Amygdala (tissue), 56 donors: ENCODE measurements at regions not wholly inside any gene's neighbourhood (a gene's known extent, or its start where the extent isn't known, plus 50 kb on each side); places are given as distances from the start of the nearest gene placed in this dataset.
"Not testable (repeated sequence)": the region's sequence is repeated elsewhere in the genome, so short reads cannot be mapped to it uniquely, and the experiment has no call there.

Experiments
- DNase-seq, 56 donors: peaks; one replicate each; lab custom pipeline; 2025; lab: John Stamatoyannopoulos, UW

DNA sequence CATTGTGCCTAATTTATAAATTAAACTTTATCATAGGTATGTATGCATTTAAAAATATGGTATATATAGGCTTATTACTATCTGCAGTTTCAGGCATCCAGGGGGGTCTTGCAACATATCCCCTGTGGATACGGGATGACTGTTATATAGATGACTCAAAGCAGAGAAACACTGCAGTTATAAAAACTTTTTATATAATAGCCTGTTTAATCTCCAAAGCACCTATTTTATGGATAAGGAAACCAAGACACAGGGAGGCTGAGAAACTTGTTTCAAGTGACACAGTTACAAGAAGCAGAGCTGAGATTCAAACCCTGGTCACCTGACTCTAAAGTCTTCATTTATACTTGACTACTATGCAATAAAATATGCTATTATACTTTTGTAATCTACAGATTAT lies 897.7 kb downstream of the KCNA4 start:
- DNase-seq, result no peak

- DNase-seq, result no peak
Measured at GRCh38 chr11:29100967-29101366, 915.9 kb downstream of the KCNA4 start.

DNA sequence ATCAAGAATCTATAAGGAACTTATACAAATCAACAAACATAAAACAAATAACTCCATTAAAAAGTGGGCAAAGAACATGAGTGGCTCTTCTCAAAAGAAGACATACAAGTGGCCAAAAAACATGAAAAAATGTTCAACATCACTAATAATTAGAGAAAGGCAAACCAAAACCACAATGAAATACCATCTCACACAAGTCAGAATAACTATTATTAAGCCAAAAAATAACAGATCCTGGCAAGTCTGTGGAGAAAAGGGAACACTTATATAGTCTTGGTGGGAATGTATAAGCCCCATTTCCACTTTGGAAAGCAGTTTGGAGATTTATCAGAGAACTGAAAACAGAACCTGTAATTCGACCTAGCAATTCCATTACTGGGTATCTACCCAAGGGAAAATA lies 921.0 kb downstream of the KCNA4 start:
- no peak for DNase-seq

GRCh38 chr11:29093416-29094120 lies 923.3 kb downstream of the KCNA4 start:
- no peak for DNase-seq

GRCh38 chr11:29087200-29087812 lies 929.5 kb downstream of the KCNA4 start:
- DNase-seq, result no peak

DNA sequence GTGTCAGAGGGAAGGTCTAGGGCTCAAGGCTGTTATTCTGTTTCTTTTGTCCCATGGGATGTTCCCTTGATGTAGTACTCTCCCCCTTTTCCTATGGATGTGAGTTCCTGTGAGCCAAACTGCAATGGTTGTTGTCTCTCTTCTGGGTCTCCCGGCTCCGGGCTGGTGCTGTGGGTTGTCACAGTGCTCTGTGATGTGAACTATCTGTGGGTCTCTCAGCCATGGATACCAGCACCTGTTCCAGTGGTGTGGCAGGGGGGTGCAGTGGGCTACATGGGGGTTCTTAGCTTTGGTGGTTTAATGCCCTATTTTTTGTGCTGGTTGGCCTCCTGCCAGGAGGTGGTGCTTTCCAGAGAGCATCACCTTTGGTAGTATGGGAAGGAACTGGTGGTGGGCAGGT lies 941.1 kb downstream of the KCNA4 start:
- DNase-seq, result no peak

GRCh38 chr11:29063630-29064361 lies 953.0 kb downstream of the KCNA4 start:
- no peak for DNase-seq

- DNase-seq, result no peak
Measured at GRCh38 chr11:29061452-29061851, 953.3 kb downstream of the METTL15 start.

- DNase-seq, result not testable (repeated sequence)
Measured at GRCh38 chr11:29056487-29056886, 948.3 kb downstream of the METTL15 start.

DNA sequence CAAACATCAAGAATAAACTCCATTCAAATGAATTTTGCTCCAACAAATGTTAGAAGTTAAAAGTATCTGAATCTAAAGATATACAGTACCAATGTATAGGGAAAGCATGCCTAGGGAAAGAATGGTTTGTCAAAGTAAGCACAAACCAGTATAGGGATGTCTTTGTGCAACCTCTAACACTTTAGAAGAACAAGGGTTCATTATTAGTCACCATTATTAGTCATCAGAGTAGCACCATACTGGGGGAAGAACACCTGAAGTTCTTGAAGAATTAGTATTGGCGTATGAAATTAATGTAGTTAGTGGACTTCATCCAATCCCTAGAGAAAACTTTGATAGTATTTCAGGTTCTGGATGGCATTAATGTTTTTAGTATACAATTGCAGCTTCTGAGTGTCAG lies 943.7 kb downstream of the METTL15 start:
- DNase-seq, result no peak

GRCh38 chr11:29050962-29051361 lies 942.8 kb downstream of the METTL15 start:
- not testable (repeated sequence) for DNase-seq

GRCh38 chr11:29040489-29040888 lies 932.3 kb downstream of the METTL15 start:
- no peak for DNase-seq

DNA sequence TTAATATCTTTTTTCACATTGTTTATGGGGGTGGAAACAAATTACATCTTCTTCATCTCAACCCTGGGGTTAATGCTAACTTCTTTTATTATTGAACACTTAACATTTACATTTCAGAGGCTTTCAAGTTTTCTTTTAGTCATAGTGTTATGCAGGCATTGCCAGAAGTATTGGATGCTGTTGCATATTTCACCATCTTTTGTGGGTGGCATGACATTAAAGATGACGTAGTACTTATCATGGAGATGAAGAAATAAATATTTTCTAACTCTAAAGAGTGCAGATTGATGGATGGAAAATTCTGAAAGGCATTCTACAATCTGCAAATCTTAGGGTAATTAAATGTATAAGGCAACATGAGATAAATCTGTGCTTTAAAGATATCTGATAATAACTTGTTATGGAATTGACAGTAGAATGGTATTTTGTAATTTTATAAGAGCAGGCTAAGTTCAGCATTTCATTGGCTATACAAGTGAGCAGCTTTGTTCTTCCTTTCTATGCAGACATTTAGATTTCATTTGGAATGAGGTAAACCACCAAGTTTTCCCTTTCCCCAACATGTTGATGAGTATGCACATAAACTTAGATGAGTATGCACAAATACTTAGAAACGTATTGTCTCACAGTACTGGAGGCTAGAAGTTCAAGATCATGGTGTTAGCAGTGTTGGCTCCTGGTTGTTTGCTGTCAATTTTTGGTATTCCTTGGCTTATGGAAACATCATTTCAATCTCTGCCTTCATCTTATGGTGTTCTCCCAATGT lies 924.4 kb downstream of the METTL15 start:
- DNase-seq, result no peak

DNA sequence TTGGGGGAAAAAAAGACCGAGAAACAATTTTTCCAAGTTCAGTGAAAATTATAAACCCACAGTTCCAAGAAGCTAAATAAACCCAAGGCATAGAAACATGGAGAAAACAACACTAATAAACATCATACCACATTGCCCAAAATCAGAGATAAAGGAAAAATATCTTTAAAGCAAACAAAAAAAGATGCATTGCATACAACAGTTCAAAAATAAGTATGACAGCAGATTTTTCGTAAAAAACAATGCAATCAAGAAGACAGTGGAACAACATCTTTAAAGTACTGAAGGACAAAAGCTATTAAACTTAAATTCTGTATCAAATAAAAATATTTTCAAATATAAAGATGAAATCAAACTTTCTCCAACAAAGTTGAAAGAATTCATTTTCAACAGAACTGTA lies 921.3 kb downstream of the METTL15 start:
- no peak for DNase-seq

DNA sequence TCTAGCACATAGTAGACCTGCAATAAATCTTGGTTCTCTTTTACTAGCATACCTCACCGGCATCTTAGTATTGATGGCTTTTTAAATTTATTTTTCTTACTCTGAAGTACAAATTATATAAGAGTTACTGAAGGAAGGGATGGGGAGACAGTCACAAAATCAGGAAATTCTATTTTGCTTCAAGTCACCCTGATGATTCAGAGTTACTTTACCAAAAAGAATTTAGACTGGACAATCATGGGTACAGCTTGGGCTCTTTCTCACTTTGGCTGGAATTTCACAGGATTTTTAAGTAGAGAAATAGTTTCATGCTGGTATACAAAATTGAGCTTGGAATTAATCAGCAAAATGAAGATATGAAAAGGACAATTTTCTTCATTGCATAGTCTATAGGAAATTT lies 919.2 kb downstream of the METTL15 start:
- DNase-seq, result no peak

- DNase-seq, result no peak
Measured at GRCh38 chr11:29026286-29026685, 918.1 kb downstream of the METTL15 start.

- DNase-seq, result no peak
Measured at GRCh38 chr11:29025001-29025400, 916.8 kb downstream of the METTL15 start.

GRCh38 chr11:29024386-29024785 lies 916.2 kb downstream of the METTL15 start:
- DNase-seq, result peak in 4 of 56 donors; percentile 0 to 3 (median 2)

DNA sequence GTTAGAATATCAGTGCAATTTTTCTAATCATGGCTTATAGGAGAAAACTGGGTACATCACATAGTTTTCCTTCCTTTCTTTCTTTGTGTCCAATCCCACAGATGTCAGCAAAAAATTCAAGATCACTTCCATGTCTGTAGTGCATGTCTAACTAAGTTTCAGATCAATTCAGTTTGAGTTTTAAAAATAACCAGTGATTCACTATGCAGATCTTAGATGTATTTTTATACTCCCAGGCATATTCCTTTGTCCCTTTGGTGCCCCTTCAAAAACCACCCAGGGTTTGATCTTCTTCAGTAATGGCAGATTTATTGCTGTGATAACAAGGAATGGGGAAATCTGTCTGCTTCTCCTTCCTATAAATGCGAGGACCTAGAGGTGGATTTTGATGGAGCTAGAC lies 915.6 kb downstream of the METTL15 start:
- no peak for DNase-seq

DNA sequence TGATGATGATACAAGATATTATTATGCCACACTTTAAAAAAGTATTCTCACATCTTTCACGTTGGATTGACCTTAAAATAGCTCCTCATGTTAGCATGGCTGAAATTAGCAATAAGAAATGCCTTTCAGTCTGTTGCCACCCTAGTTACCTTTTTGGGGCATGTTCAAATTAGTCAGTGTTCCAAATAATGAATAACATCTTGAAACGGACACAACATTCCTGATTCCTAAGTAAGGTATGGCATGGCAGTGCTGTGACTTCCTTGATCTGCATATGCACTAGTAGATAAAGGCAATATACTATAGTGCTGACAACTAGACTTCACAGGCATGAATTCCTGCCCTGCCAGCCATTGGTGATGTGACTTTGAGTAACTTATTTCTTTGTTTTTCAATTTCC lies 914.5 kb downstream of the METTL15 start:
- DNase-seq, result no peak
